OCI-LY7 (cell line): ENCODE measurements at regions not wholly inside any gene's neighbourhood (a gene's known extent, or its start where the extent isn't known, plus 50 kb on each side); places are given as distances from the start of the nearest gene placed in this dataset.

Source experiments
- BruUV-seq: library from RNA; stranded (reverse); fragments of 400-500 nt; replicated peaks from 2 replicates; lab custom pipeline; 2021; lab: Mats Ljungman, UMichigan
- CTCF ChIA-PET: fragments of 300-600 bp; sonication (Branson Sonifier 250); formaldehyde crosslinking; loops from one replicate; lab custom pipeline; 2022; ENCODE audit warnings: antibody characterized with exemption; ENCODE audit not compliant: unreplicated experiment; lab: Charles Lee
- POLR2A ChIA-PET: fragments of 300-600 bp; sonication (Branson Sonifier 250); formaldehyde crosslinking; loops from one replicate; lab custom pipeline; 2022; ENCODE audit warnings: antibody characterized with exemption; lab: Charles Lee
- DNase-seq: peaks from one replicate; pipeline ENCODE4 v3.0.0-alpha.2; 2015; ENCODE audit warnings: low spot score
- H2AFZ ChIP-seq: fragments of 200-600 bp; sonication (generic), shearing (Covaris generic); 2 replicates; pipeline ENCODE4 v1.6.1; 2014; ENCODE audit warnings: mild to moderate bottlenecking, antibody characterized with exemption, low read length, moderate library complexity
- H3K27ac ChIP-seq: fragments of 200-600 bp; sonication (generic); 2 replicates; pipeline ENCODE4 v1.5.1; 2014; ENCODE audit warnings: mixed run types, low read depth, mild to moderate bottlenecking, moderate library complexity, low read length, inconsistent platforms; ENCODE audit not compliant: poor library complexity, severe bottlenecking
- H3K36me3 ChIP-seq: fragments of 200-600 bp; sonication (generic); 2 replicates; pipeline ENCODE4 v1.6.1; 2014; ENCODE audit warnings: mild to moderate bottlenecking, antibody characterized with exemption, low read length, moderate library complexity, mixed read lengths; ENCODE audit not compliant: insufficient read depth
- H3K4me1 ChIP-seq: fragments of 200-600 bp; sonication (generic); 2 replicates; pipeline ENCODE4 v1.5.1; 2014; ENCODE audit warnings: mild to moderate bottlenecking, low read length; ENCODE audit not compliant: insufficient read depth, poor library complexity, severe bottlenecking
- H3K4me2 ChIP-seq: fragments of 200-600 bp; sonication (generic); 2 replicates; pipeline ENCODE4 v1.6.1; 2014; ENCODE audit warnings: mild to moderate bottlenecking, low read length
- H3K4me3 ChIP-seq: fragments of 200-600 bp; sonication (generic); 2 replicates; pipeline ENCODE4 v1.5.1; 2014; ENCODE audit warnings: mild to moderate bottlenecking, low read depth, low read length; ENCODE audit not compliant: poor library complexity, severe bottlenecking
- H3K79me2 ChIP-seq: fragments of 200-600 bp; sonication (generic); 2 replicates; pipeline ENCODE4 v1.6.1; 2016; ENCODE audit warnings: low read depth, mild to moderate bottlenecking, low read length, moderate library complexity, mixed read lengths; ENCODE audit not compliant: insufficient read depth
- H3K9me2 ChIP-seq: fragments of 200-600 bp; sonication (generic); 2 replicates; pipeline ENCODE4 v1.6.1; 2016; ENCODE audit warnings: mild to moderate bottlenecking, low read length, mixed read lengths; ENCODE audit not compliant: insufficient read depth
- H3K9me3 ChIP-seq: fragments of 200-600 bp; sonication (generic); 2 replicates; pipeline ENCODE4 v1.6.1; 2014; ENCODE audit warnings: mild to moderate bottlenecking, mixed run types, low read length, mixed read lengths
- H4K20me1 ChIP-seq: fragments of 200-600 bp; sonication (generic); 2 replicates; pipeline ENCODE4 v1.6.1; 2014; ENCODE audit warnings: mild to moderate bottlenecking, antibody characterized with exemption, low read length, moderate library complexity, mixed read lengths; ENCODE audit not compliant: insufficient read depth
- EZH2phosphoT487 ChIP-seq: fragments of 200-600 bp; sonication (generic); IDR thresholded peaks from 2 replicates; pipeline ENCODE4 v1.6.1; 2018; ENCODE audit warnings: low read depth, borderline replicate concordance, mild to moderate bottlenecking, mixed run types, antibody characterized with exemption, low read length, moderate library complexity, mixed read lengths
- intact Hi-C: fragments of 100-400 bp; cut with micrococcal nuclease; formaldehyde crosslinking; loops from one replicate; pipeline ENCODE4 v1.10.0; 2022; ENCODE audit not compliant: unreplicated experiment
- TF ChIP-seq, protein P1 (sequence below): fragments of 200-600 bp; sonication (generic); conservative IDR thresholded peaks from 2 replicates; pipeline ENCODE4 v1.5.1; 2014; ENCODE audit warnings: mild to moderate bottlenecking, antibody characterized with exemption, low read length, moderate library complexity, mixed read lengths

DNA sequence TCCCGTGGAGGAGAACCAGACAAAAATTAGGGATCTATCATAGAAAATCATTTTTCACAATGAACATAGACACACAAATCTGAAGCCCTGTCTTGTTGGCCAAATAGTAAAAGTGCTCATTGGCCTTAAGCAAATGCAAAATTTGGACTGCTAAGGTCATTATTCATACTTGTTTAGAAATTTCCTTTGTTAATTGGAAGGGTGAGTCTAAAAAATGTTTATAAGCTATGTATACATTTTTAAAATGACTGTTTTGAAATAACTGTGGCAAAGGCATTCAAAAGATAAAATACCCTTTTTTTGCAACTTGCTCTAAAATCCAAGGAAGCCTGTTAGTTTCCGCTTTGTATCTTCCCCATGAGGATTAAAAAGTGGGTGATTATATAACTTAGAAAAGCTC lies 195.0 kb downstream of the ZNF330 start:
- no peaks in the 10 kb centered on the region for H3K36me3 ChIP-seq
- no peak for DNase-seq
- BruUV-seq, result no TSS peak
- ChIA-PET CTCF (no interaction called here), POLR2A (interaction anchor here (0.7 kb wide), 1 partner anchor 917 kb away, joined by 3 read pairs; no protein-coding TSS in a partner anchor)
- no peaks in the 10 kb centered on the region for H3K79me2 ChIP-seq
- no peaks in the 10 kb centered on the region for H3K9me2 ChIP-seq
- H3K4me3 ChIP-seq, result no peak overlapping the region
- no peaks in the 10 kb centered on the region for H3K9me3 ChIP-seq
- H3K4me2 ChIP-seq, result no peak overlapping the region
- H3K27ac ChIP-seq, result no peak overlapping the region
- H2AFZ ChIP-seq, result no peak overlapping the region
- no peak for TF ChIP-seq EZH2phosphoT487
- TF ChIP-seq, protein P1, sequence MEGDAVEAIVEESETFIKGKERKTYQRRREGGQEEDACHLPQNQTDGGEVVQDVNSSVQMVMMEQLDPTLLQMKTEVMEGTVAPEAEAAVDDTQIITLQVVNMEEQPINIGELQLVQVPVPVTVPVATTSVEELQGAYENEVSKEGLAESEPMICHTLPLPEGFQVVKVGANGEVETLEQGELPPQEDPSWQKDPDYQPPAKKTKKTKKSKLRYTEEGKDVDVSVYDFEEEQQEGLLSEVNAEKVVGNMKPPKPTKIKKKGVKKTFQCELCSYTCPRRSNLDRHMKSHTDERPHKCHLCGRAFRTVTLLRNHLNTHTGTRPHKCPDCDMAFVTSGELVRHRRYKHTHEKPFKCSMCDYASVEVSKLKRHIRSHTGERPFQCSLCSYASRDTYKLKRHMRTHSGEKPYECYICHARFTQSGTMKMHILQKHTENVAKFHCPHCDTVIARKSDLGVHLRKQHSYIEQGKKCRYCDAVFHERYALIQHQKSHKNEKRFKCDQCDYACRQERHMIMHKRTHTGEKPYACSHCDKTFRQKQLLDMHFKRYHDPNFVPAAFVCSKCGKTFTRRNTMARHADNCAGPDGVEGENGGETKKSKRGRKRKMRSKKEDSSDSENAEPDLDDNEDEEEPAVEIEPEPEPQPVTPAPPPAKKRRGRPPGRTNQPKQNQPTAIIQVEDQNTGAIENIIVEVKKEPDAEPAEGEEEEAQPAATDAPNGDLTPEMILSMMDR, result no peak
- no peaks in the 10 kb centered on the region for H3K4me1 ChIP-seq
- H4K20me1 ChIP-seq, result no peaks in the 10 kb centered on the region
- intact Hi-C loops, result no loop called here

DNA sequence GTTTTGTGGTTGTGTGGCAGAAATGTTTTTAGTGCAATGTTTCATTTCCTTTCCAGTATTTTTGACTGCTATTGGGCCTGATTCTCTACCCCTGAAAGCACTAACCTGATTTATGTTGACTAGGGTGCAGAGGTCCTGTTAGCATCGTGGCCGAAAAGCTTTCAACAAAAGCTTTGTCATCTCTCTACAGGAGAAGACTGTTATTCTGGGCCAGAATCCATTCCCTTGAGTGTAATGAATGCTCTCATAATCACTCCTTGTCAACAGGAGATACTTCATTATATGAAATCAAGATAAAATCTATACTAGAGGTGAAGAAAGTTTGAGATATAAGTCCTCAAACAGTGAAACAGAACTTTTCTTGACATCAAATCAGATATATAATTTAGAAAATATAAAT lies 195.5 kb downstream of the ZNF330 start:
- no TSS peak for BruUV-seq
- Histone ChIP-seq H3K4me1 (no peaks in the 10 kb centered on the region), H3K9me2 (no peaks in the 10 kb centered on the region), H3K9me3 (no peaks in the 10 kb centered on the region), H4K20me1 (no peaks in the 10 kb centered on the region), H3K36me3 (no peaks in the 10 kb centered on the region), H3K27ac (no peak overlapping the region), H3K4me3 (no peak overlapping the region), H3K4me2 (no peak overlapping the region), H3K79me2 (no peaks in the 10 kb centered on the region), H2AFZ (no peak overlapping the region)
- ChIA-PET POLR2A (interaction anchor here (0.7 kb wide), 1 partner anchor 916 kb away, joined by 3 read pairs; no protein-coding TSS in a partner anchor), CTCF (no interaction called here)
- TF ChIP-seq, protein P1, result no peak
- TF ChIP-seq EZH2phosphoT487, result no peak
- intact Hi-C loops, result no loop called here
- DNase-seq, result no peak

DNA sequence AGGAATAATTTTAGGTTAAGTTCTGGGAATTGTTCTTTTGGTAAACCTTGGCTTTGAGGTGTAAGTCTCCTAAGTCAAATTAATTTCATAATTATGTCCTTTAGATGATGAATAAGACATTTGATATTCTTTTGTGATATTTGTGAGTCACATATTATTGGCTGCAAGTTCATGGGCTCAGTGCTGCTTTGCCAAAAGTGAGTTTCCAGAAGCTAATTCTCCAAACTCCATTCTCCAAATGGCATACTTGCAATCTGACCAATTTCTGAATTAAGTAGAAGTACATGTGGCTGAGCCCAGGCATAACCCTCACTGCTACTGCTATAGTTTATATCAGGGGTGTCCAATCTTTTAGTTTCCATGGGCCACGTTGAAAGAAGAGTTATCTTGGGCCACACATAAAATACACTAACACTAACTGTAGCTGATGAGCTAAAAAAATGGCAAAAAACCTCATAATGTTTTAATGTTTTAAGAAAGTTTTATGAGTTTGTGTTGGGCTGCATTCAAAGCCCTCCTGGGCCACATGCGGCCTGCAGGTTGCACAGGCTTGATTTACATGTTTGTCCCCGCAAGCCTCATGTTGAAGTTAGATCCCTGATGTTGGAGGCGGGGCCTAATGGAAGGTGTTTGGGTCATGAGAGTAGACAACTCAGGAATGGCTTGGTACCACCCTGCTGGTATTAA lies 196.1 kb downstream of the ZNF330 start:
- Histone ChIP-seq H3K79me2 (no peaks in the 10 kb centered on the region), H3K4me3 (no peak overlapping the region), H3K36me3 (no peaks in the 10 kb centered on the region), H3K4me1 (no peaks in the 10 kb centered on the region), H3K9me3 (no peaks in the 10 kb centered on the region), H3K9me2 (no peaks in the 10 kb centered on the region), H4K20me1 (no peaks in the 10 kb centered on the region), H2AFZ (no peak overlapping the region), H3K4me2 (no peak overlapping the region), H3K27ac (no peak overlapping the region)
- ChIA-PET CTCF (no interaction called here), POLR2A (no interaction called here)
- intact Hi-C loops, result no loop called here
- TF ChIP-seq, protein P1, result no peak
- no peak for TF ChIP-seq EZH2phosphoT487
- BruUV-seq, result no TSS peak
- no peak for DNase-seq
